Neuronal stem cell (in vitro differentiated cells): ENCODE measurements at regions not wholly inside any gene's neighbourhood (a gene's known extent, or its start where the extent isn't known, plus 50 kb on each side); places are given as distances from the start of the nearest gene placed in this dataset.
A peak's percentile ranks its signal among the peaks of the same experiment; 100 is the strongest.
"Not testable (repeated sequence)": the region's sequence is repeated elsewhere in the genome, so short reads cannot be mapped to it uniquely, and the experiment has no call there.

Experiments
- DNase-seq: peaks from one replicate; pipeline ENCODE4 v3.0.0-alpha.2; 2013; ENCODE audit warnings: low spot score
- H2AFZ ChIP-seq: one replicate; pipeline ENCODE4 v1.6.1; 2013; ENCODE audit warnings: mild to moderate bottlenecking, low read length, inconsistent platforms
- H2AK5ac ChIP-seq: 2 replicates; pipeline ENCODE4 v1.6.1; 2013; ENCODE audit warnings: low read depth, mild to moderate bottlenecking, inconsistent platforms, low read length, moderate library complexity, mixed read lengths
- H2BK120ac ChIP-seq: 2 replicates; pipeline ENCODE4 v1.6.1; 2013; ENCODE audit warnings: low read depth, mild to moderate bottlenecking, inconsistent platforms, low read length, moderate library complexity, mixed read lengths
- H2BK12ac ChIP-seq: one replicate; pipeline ENCODE4 v1.6.1; 2013; ENCODE audit warnings: low read length, inconsistent platforms
- H2BK15ac ChIP-seq: 2 replicates; pipeline ENCODE4 v1.6.1; 2013; ENCODE audit warnings: mild to moderate bottlenecking, low read length, inconsistent platforms, mixed read lengths
- H2BK5ac ChIP-seq: one replicate; pipeline ENCODE4 v1.6.1; 2013; ENCODE audit warnings: inconsistent platforms, mild to moderate bottlenecking, low read length, moderate library complexity
- H3K14ac ChIP-seq: one replicate; pipeline ENCODE4 v1.6.1; 2013; ENCODE audit warnings: low read length, inconsistent platforms
- H3K18ac ChIP-seq: 2 replicates; pipeline ENCODE4 v1.6.1; 2013; ENCODE audit warnings: low read length, inconsistent platforms
- H3K23ac ChIP-seq: 2 replicates; pipeline ENCODE4 v1.6.1; 2013; ENCODE audit warnings: low read depth, mild to moderate bottlenecking, mixed read lengths, low read length, inconsistent platforms; ENCODE audit not compliant: poor library complexity
- H3K27ac ChIP-seq: replicated peaks from 3 replicates; pipeline ENCODE4 v1.5.1; 2013; ENCODE audit warnings: low read length, inconsistent platforms
- H3K27me3 ChIP-seq, 3 experiments: 2 replicates each; pipeline ENCODE4 v1.6.1; 2013; ENCODE audit warnings: low read length in 3 of 3, mild to moderate bottlenecking in 2 of 3, inconsistent platforms in 1 of 3, low read depth in 1 of 3, mixed read lengths in 1 of 3, moderate library complexity in 1 of 3; ENCODE audit not compliant: control insufficient read depth in 3 of 3, insufficient read depth in 3 of 3
- H3K36me3 ChIP-seq, 2 donors: replicated peaks in 1 of 2; 2 replicates each; pipeline ENCODE4 v1.6.1; 2013; ENCODE audit warnings: low read length in 2 of 2; ENCODE audit not compliant: control insufficient read depth in 2 of 2, insufficient read depth in 2 of 2
- H3K4ac ChIP-seq: 2 replicates; pipeline ENCODE4 v1.6.1; 2013; ENCODE audit warnings: inconsistent platforms, mild to moderate bottlenecking, low read length, moderate library complexity
- H3K4me1 ChIP-seq, 2 donors: 1 replicate in 1 of 2; 2 replicates in 1 of 2; pipeline ENCODE4 v1.6.1; 2013; ENCODE audit warnings: low read length in 2 of 2, low read depth in 1 of 2; ENCODE audit not compliant: control insufficient read depth in 2 of 2, insufficient read depth in 1 of 2
- H3K4me2 ChIP-seq: one replicate; pipeline ENCODE4 v1.6.1; 2013; ENCODE audit warnings: mild to moderate bottlenecking, low read length, inconsistent platforms; ENCODE audit not compliant: insufficient read depth, poor library complexity, severe bottlenecking
- H3K4me3 ChIP-seq, 2 donors: 2 replicates each; pipeline ENCODE4 v1.5.1; 2013; ENCODE audit warnings: low read length in 2 of 2, mild to moderate bottlenecking in 2 of 2, inconsistent platforms in 1 of 2, moderate library complexity in 1 of 2
- H3K79me1 ChIP-seq: one replicate; pipeline ENCODE4 v1.6.1; 2013; ENCODE audit warnings: low read depth, mild to moderate bottlenecking, inconsistent platforms, low read length, moderate library complexity
- H3K9ac ChIP-seq: one replicate; pipeline ENCODE4 v1.6.1; 2013; ENCODE audit warnings: mild to moderate bottlenecking, low read depth, low read length, inconsistent platforms; ENCODE audit not compliant: poor library complexity
- H3K9me3 ChIP-seq, 2 donors: replicated peaks in 1 of 2; 2 replicates each; pipeline versions ENCODE3 to v1.6.1; 2013; ENCODE audit warnings: low read length in 2 of 2, mild to moderate bottlenecking in 2 of 2, inconsistent platforms in 1 of 2, low read depth in 1 of 2, mixed read lengths in 1 of 2, moderate library complexity in 1 of 2; ENCODE audit not compliant: control insufficient read depth in 2 of 2, insufficient read depth in 1 of 2
- H4K8ac ChIP-seq: one replicate; pipeline ENCODE4 v1.6.1; 2013; ENCODE audit warnings: low read depth, mild to moderate bottlenecking, inconsistent platforms, low read length, moderate library complexity
- H4K91ac ChIP-seq: one replicate; pipeline ENCODE4 v1.6.1; 2013; ENCODE audit warnings: low read length, low read depth, mild to moderate bottlenecking, inconsistent platforms; ENCODE audit not compliant: poor library complexity
- WGBS, 2 donors: extraction: QIAGEN DNeasy Blood & Tissue Kit; methylation state at CpG; one replicate each; pipeline ENCODE4 v1.1.7; 2013; ENCODE audit warnings: missing lambda C conversion rate in 2 of 2, mixed read lengths in 1 of 2; ENCODE audit not compliant: insufficient read length in 2 of 2, insufficient replicate concordance in 1 of 2; ENCODE audit errors: extremely low coverage in 2 of 2; 5-methylcytosine and 5-hydroxymethylcytosine counted together

- no peak overlapping the region for H2BK120ac ChIP-seq
- H3K79me1 ChIP-seq: no peaks in the 10 kb centered on the region
- H3K18ac ChIP-seq: no peak overlapping the region
- H2BK15ac ChIP-seq: no peak overlapping the region
- H2BK12ac ChIP-seq: no peak overlapping the region
- no peak overlapping the region for H3K4me3 ChIP-seq
- no peak overlapping the region for H2AFZ ChIP-seq
- no peaks in the 10 kb centered on the region for H3K27me3 ChIP-seq
- H3K14ac ChIP-seq: no peak overlapping the region
- no peaks in the 10 kb centered on the region for H3K4me1 ChIP-seq
- no peaks in the 10 kb centered on the region for H3K9me3 ChIP-seq
- no peak overlapping the region for H3K27ac ChIP-seq
- no CpG with 5 or more reads among the region's 7 CpGs for WGBS, 2 donors
- no peak overlapping the region for H4K91ac ChIP-seq
- no peak for DNase-seq
- no peak overlapping the region for H3K9ac ChIP-seq
- no peak overlapping the region for H3K4ac ChIP-seq
- H3K4me2 ChIP-seq: no peak overlapping the region
- H3K36me3 ChIP-seq: no peaks in the 10 kb centered on the region
- H2BK5ac ChIP-seq: no peak overlapping the region
- no peak overlapping the region for H4K8ac ChIP-seq
- H2AK5ac ChIP-seq: no peak overlapping the region
- no peak overlapping the region for H3K23ac ChIP-seq
Observed at GRCh38 chr17:11170881-11171280, 70.1 kb upstream of the SHISA6 start.

- H3K79me1 ChIP-seq: no peaks in the 10 kb centered on the region
- no peak overlapping the region for H2BK5ac ChIP-seq
- no peak overlapping the region for H2BK120ac ChIP-seq
- no peak overlapping the region for H2AFZ ChIP-seq
- no peak overlapping the region for H3K4me2 ChIP-seq
- H3K23ac ChIP-seq: no peak overlapping the region
- DNase-seq: no peak
- H2AK5ac ChIP-seq: no peak overlapping the region
- peaks cover 0 to 1% of the 10 kb centered on the region in 2 donors for H3K4me1 ChIP-seq
- no peak overlapping the region for H3K4ac ChIP-seq
- H3K36me3 ChIP-seq: no peaks in the 10 kb centered on the region
- WGBS, 2 donors: no CpG with 5 or more reads among the region's 8 CpGs
- H3K4me3 ChIP-seq: no peak overlapping the region
- H3K27me3 ChIP-seq: no peaks in the 10 kb centered on the region
- no peak overlapping the region for H3K27ac ChIP-seq
- H3K9ac ChIP-seq: no peak overlapping the region
- H3K14ac ChIP-seq: no peak overlapping the region
- H3K9me3 ChIP-seq: no peaks in the 10 kb centered on the region
- H2BK15ac ChIP-seq: no peak overlapping the region
- H4K8ac ChIP-seq: no peak overlapping the region
- no peak overlapping the region for H4K91ac ChIP-seq
- H3K18ac ChIP-seq: no peak overlapping the region
- H2BK12ac ChIP-seq: no peak overlapping the region
Observed at GRCh38 chr17:11151818-11152425, 89.1 kb upstream of the SHISA6 start.

GRCh38 chr17:11150906-11151511 lies 90.0 kb upstream of the SHISA6 start:
- not testable (repeated sequence) for H2AK5ac ChIP-seq, H2BK5ac ChIP-seq, H3K9me3 ChIP-seq, H3K27me3 ChIP-seq, H3K79me1 ChIP-seq, H3K4me1 ChIP-seq, H3K27ac ChIP-seq, DNase-seq, H2BK120ac ChIP-seq, H3K36me3 ChIP-seq, H2BK15ac ChIP-seq, H3K23ac ChIP-seq, H3K18ac ChIP-seq, H3K4me3 ChIP-seq, H2BK12ac ChIP-seq, H3K9ac ChIP-seq, H4K91ac ChIP-seq, H3K4me2 ChIP-seq, H3K14ac ChIP-seq, H4K8ac ChIP-seq, H3K4ac ChIP-seq, H2AFZ ChIP-seq
- no CpG with 5 or more reads among the region's 19 CpGs for WGBS, 2 donors

- H3K14ac ChIP-seq: no peak overlapping the region
- no peak overlapping the region for H3K4ac ChIP-seq
- H2BK120ac ChIP-seq: no peak overlapping the region
- H2BK15ac ChIP-seq: no peak overlapping the region
- no peak overlapping the region for H3K23ac ChIP-seq
- no peak overlapping the region for H4K8ac ChIP-seq
- H2BK5ac ChIP-seq: no peak overlapping the region
- no peaks in the 10 kb centered on the region for H3K79me1 ChIP-seq
- H3K9me3 ChIP-seq: peaks cover 0 to 1% of the 10 kb centered on the region in 2 donors
- no CpG with 5 or more reads among the region's 7 CpGs for whole genome bisulfite sequencing, 2 donors
- no peak overlapping the region for H3K4me3 ChIP-seq
- no peaks in the 10 kb centered on the region for H3K4me1 ChIP-seq
- no peak overlapping the region for H3K9ac ChIP-seq
- H2AK5ac ChIP-seq: no peak overlapping the region
- no peak overlapping the region for H2BK12ac ChIP-seq
- H2AFZ ChIP-seq: no peak overlapping the region
- H3K36me3 ChIP-seq: no peaks in the 10 kb centered on the region
- no peaks in the 10 kb centered on the region for H3K27me3 ChIP-seq
- no peak overlapping the region for H3K27ac ChIP-seq
- no peak overlapping the region for H4K91ac ChIP-seq
- no peak overlapping the region for H3K18ac ChIP-seq
- DNase-seq: peak; percentile 39
- H3K4me2 ChIP-seq: no peak overlapping the region
Observed at GRCh38 chr17:11144358-11145233, 96.4 kb upstream of the SHISA6 start.
